ENCODE measurements at regions not wholly inside any gene's neighbourhood (a gene's known extent, or its start where the extent isn't known, plus 50 kb on each side); places are given as distances from the start of the nearest gene placed in this dataset.

GRCh38 chr2:239717706-239718105, 307.4 kb downstream of the NDUFA10 start:
- Mint-ChIP-seq H3K27ac (ENCODE audit: unreplicated experiment) (no peak overlapping the region), H3K27me3 (ENCODE audit: low read depth) (peaks cover 6% of the 10 kb centered on the region), H3K4me3 (ENCODE audit: unreplicated experiment) (no peak overlapping the region), H3K36me3 (ENCODE audit: low read depth) (no peaks in the 10 kb centered on the region), H3K9me3 (ENCODE audit: low read depth) (peaks cover 18% of the 10 kb centered on the region), H3K4me1 (ENCODE audit: low read depth) (peaks cover 4% of the 10 kb centered on the region)
- peak; percentile 84 for DNase-seq (ENCODE audit: low spot score)
- TF ChIP-seq CTCF (IDR thresholded peaks at IDR 0.05), result no peak

GRCh38 chr2:239717319-239717675, 307.8 kb downstream of the NDUFA10 start:
- Mint-ChIP-seq H3K9me3 (ENCODE audit: low read depth) (peaks cover 20% of the 10 kb centered on the region), H3K27ac (ENCODE audit: unreplicated experiment) (no peak overlapping the region), H3K36me3 (ENCODE audit: low read depth) (no peaks in the 10 kb centered on the region), H3K27me3 (ENCODE audit: low read depth) (peaks cover 6% of the 10 kb centered on the region), H3K4me3 (ENCODE audit: unreplicated experiment) (no peak overlapping the region), H3K4me1 (ENCODE audit: low read depth) (peaks cover 4% of the 10 kb centered on the region)
- peak; percentile 43 for DNase-seq (ENCODE audit: low spot score)
- no peak for TF ChIP-seq CTCF (IDR thresholded peaks at IDR 0.05)

GRCh38 chr2:239716536-239717318, 308.4 kb downstream of the NDUFA10 start:
- Mint-ChIP-seq H3K9me3 (ENCODE audit: low read depth) (peaks cover 20% of the 10 kb centered on the region), H3K4me1 (ENCODE audit: low read depth) (peaks cover 4% of the 10 kb centered on the region), H3K27ac (ENCODE audit: unreplicated experiment) (no peak overlapping the region), H3K4me3 (ENCODE audit: unreplicated experiment) (no peak overlapping the region), H3K36me3 (ENCODE audit: low read depth) (peaks cover under 1% of the 10 kb centered on the region), H3K27me3 (ENCODE audit: low read depth) (peaks cover 6% of the 10 kb centered on the region)
- no peak for TF ChIP-seq CTCF (IDR thresholded peaks at IDR 0.05)
- DNase-seq (ENCODE audit: low spot score), result peak; percentile 37

GRCh38 chr2:239716009-239716408, 309.1 kb downstream of the NDUFA10 start:
- Mint-ChIP-seq H3K4me1 (ENCODE audit: low read depth) (peaks cover 4% of the 10 kb centered on the region), H3K27me3 (ENCODE audit: low read depth) (peaks cover 11% of the 10 kb centered on the region), H3K36me3 (ENCODE audit: low read depth) (peaks cover 2% of the 10 kb centered on the region), H3K4me3 (ENCODE audit: unreplicated experiment) (no peak overlapping the region), H3K9me3 (ENCODE audit: low read depth) (peaks cover 21% of the 10 kb centered on the region), H3K27ac (ENCODE audit: unreplicated experiment) (no peak overlapping the region)
- no peak for DNase-seq (ENCODE audit: low spot score)
- TF ChIP-seq CTCF (IDR thresholded peaks at IDR 0.05), result no peak

GRCh38 chr2:239715606-239716005, 309.5 kb downstream of the NDUFA10 start:
- DNase-seq (ENCODE audit: low spot score), result peak; percentile 74
- Mint-ChIP-seq H3K27ac (ENCODE audit: unreplicated experiment) (no peak overlapping the region), H3K36me3 (ENCODE audit: low read depth) (peaks cover 2% of the 10 kb centered on the region), H3K27me3 (ENCODE audit: low read depth) (peaks cover 15% of the 10 kb centered on the region), H3K4me1 (ENCODE audit: low read depth) (peaks cover 4% of the 10 kb centered on the region), H3K9me3 (ENCODE audit: low read depth) (peaks cover 23% of the 10 kb centered on the region), H3K4me3 (ENCODE audit: unreplicated experiment) (no peak overlapping the region)
- TF ChIP-seq CTCF (IDR thresholded peaks at IDR 0.05), result no peak

Data from chondrocyte (in vitro differentiated cells).